ENCODE measurements at regions not wholly inside any gene's neighbourhood (a gene's known extent, or its start where the extent isn't known, plus 50 kb on each side); places are given as distances from the start of the nearest gene placed in this dataset.

- no peak for TF ChIP-seq POLR2A (IDR thresholded peaks at IDR 0.05)
- TF ChIP-seq CTCF (IDR thresholded peaks at IDR 0.05), result no peak
Observed at GRCh38 chr2:134177351-134177931, 76.4 kb upstream of the MGAT5 start.
